Epidermal melanocyte (primary cell): ENCODE measurements at regions not wholly inside any gene's neighbourhood (a gene's known extent, or its start where the extent isn't known, plus 50 kb on each side); places are given as distances from the start of the nearest gene placed in this dataset.
"Not testable (repeated sequence)": the region's sequence is repeated elsewhere in the genome, so short reads cannot be mapped to it uniquely, and the experiment has no call there.

ENCODE experiments used
- DNase-seq: peaks from one replicate; pipeline ENCODE4 v3.0.0; 2011; ENCODE audit warnings: low spot score; ENCODE audit not compliant: insufficient read length

GRCh38 chr9:113739605-113740507 is 136.3 kb upstream of the ZNF618 start:
- DNase-seq: not testable (repeated sequence)

- not testable (repeated sequence) for DNase-seq
Observed at GRCh38 chr9:113740508-113741500, 135.3 kb upstream of the ZNF618 start.

DNA sequence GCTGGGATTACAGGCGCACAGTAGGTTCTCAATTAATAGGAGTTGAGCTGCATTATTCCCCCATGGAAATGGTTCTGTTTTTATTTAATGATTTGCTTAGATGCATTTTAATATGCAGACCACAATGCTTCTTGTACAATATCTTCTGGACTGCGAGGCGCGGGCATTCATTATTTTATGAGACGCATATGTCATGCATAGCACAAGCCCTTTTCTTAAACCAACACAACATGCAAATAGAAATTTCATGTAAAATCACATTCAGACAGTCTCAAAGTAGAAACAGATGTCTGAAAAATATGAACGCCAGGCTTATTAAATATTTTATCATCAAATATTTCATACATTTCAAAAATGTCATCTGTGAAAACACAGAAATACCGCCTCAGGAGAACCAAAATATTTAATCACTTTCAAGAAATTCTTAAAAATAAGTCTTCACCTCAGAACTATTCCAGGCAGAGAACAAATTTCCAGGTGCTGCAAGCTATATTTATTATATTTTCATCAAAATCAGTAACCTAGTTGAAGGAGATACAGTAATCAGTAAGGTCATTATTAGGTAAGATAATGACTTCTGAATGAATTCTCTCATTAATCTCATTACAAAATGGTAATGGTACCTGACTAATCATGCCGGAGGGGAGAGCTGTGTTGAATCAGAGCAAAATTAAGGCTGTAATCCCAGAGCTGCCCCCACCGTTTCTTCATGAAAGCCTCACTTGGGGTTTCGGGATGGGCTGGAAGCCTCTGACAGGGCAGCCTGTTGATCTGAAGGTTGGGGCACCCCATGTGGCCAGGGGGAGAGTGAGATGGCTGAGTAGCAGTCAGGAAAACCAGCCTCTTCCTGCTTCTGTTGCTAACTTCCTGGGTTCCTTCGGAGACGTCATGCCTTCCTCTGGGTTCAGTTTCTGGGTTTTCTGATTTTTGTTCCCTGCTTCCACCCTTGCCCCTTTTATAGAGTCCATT is 133.9 kb upstream of the ZNF618 start:
- no peak for DNase-seq

DNA sequence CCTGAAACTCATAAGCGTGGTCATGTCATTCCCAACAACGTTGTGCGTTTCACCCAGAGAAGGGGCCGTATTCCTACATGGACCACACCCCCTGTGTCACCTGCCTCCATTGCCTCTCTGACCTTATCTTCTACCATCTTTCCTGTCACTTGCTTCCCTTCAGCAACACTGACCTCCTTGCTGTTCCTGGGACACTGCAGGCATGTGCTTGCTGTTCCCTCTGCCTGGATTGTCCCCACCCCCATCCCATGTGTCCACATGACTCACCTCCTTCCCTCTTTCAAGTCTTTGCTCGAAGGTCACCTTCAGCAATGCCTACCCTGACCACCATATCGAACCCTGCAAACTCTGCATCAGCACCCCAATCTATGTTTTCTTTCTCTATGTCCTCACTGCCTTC is 133.2 kb upstream of the ZNF618 start:
- no peak for DNase-seq

- no peak for DNase-seq
Observed at GRCh38 chr9:113746486-113746885, 129.6 kb upstream of the ZNF618 start.

GRCh38 chr9:113748135-113748534 is 128.0 kb upstream of the ZNF618 start:
- no peak for DNase-seq

GRCh38 chr9:113753398-113754119 is 122.5 kb upstream of the ZNF618 start:
- DNase-seq: no peak

- DNase-seq: no peak
Observed at GRCh38 chr9:113754739-113755138, 121.4 kb upstream of the ZNF618 start.

DNA sequence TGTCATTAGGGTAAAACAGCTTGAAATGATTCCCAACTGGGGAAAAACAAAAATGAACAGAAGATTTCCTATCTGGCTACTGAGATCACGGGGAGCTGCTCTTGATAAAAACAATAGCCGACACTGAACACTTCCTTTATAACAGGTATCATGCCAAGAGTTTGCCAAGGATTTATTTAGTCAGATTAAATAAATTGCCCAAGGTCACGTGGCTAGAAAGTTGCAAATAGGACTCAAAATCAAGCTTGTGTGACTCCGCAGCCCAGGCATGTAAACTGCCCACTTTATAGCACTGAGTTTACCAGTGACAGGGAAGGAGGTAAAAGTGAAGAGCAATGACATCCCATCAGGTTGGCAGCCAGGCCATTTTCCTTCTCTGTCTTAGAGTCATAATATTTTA is 120.7 kb upstream of the ZNF618 start:
- no peak for DNase-seq

- no peak for DNase-seq
Observed at GRCh38 chr9:113756476-113757192, 119.5 kb upstream of the ZNF618 start.

DNA sequence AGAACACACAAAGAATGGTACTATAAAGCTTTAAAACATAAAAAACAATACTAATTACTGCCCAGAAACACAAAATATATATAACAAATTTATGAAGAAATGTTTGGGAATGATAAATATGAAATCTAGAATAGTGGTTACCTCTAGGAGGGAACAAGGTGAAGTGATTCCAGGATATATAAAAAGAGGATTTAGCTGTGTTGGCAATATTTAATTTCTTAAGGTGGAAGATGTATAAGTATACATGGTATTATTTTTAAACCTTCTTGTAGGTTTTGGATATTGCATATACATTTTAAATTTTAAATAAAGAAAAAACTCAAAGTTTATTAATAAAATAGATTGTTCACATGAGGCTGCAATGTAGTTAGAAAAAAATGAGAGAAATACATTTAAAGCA is 112.7 kb upstream of the ZNF618 start:
- no peak for DNase-seq

DNA sequence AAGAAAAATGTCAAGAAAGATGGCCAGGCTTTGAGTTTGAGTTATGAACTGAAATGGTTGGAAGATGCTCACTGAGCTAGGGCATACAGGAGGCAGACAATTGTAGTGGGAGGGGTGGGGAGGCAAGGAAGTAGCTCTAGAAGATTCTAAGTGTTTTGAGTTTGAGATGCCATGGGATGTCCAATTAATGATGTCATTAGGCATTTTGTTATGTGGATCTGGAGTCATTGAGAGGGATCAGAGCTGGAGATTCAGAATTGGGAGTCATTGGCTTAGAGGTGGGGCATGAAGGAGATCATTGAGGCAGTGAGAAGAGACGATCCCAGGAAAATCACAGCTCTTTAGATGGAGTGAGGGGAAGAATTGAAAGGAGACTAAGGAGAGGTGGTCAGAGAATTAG is 111.5 kb upstream of the ZNF618 start:
- no peak for DNase-seq

- DNase-seq: no peak
Observed at GRCh38 chr9:113769412-113769811, 106.7 kb upstream of the ZNF618 start.

- no peak for DNase-seq
Observed at GRCh38 chr9:113770396-113770795, 105.7 kb upstream of the ZNF618 start.

GRCh38 chr9:113771199-113771598 is 104.9 kb upstream of the ZNF618 start:
- no peak for DNase-seq

- DNase-seq: no peak
Observed at GRCh38 chr9:113772121-113772810, 103.8 kb upstream of the ZNF618 start.

- DNase-seq: no peak
Observed at GRCh38 chr9:113774963-113775362, 101.1 kb upstream of the ZNF618 start.

- DNase-seq: no peak
Observed at GRCh38 chr9:113775749-113776148, 100.4 kb upstream of the ZNF618 start.

DNA sequence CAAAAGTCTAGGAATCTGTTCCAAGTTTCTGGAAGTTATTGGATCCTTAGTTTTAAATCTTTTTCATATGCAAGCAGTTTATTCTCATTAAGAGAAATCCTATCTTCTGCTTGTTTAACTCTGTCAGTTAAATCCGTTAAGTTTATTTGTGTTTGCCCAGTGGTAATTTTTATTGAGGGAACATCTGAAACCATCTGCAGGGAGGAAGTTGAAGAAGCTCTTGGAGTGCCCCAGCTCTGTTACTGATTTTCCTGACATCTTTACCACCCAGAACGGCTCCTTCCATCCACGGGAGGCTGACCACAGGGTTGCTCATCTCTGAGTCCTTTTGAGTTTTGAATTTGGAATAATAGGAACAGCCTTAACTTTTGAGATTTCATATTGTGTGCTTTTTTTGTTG is 99.9 kb upstream of the ZNF618 start:
- DNase-seq: no peak
